ENCODE measurements at regions not wholly inside any gene's neighbourhood (a gene's known extent, or its start where the extent isn't known, plus 50 kb on each side); places are given as distances from the start of the nearest gene placed in this dataset.

DNA sequence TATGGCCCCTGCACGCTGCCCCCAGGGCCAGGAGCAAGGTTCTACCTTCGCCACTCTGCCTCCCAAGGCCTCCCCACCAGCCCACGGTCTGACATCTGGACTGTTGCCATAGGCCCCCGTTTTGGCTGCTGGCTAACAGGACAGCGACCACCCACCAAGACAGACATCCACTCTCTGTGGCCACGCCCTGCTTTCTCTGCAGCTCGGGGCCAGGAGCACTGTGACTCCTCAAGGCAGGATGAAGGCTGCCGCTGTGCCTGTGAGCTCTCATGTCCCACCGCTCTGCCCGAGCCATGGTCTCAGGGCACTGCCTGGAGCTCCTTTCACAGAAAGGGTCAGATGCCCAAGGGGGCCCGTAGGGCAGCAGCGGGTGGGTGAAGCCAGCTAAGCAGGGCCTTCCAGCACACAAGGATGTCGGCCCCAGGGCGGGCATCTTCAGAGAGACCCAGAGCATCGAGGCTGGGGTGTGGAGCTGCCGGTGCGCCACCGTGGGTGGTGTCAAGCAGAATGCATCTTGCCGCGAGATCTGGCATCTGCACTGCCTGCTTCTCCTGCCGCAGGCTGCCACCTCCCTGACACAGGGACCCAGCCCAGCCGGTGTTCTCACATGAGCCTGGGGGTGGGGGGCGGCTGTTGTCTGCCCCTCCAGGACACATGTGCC, 92.2 kb upstream of the ADAMTS2 start:
- no peak for TF ChIP-seq EZH2 (IDR thresholded peaks at IDR 0.05; ENCODE audit: low read depth)
- TF ChIP-seq, protein P1, sequence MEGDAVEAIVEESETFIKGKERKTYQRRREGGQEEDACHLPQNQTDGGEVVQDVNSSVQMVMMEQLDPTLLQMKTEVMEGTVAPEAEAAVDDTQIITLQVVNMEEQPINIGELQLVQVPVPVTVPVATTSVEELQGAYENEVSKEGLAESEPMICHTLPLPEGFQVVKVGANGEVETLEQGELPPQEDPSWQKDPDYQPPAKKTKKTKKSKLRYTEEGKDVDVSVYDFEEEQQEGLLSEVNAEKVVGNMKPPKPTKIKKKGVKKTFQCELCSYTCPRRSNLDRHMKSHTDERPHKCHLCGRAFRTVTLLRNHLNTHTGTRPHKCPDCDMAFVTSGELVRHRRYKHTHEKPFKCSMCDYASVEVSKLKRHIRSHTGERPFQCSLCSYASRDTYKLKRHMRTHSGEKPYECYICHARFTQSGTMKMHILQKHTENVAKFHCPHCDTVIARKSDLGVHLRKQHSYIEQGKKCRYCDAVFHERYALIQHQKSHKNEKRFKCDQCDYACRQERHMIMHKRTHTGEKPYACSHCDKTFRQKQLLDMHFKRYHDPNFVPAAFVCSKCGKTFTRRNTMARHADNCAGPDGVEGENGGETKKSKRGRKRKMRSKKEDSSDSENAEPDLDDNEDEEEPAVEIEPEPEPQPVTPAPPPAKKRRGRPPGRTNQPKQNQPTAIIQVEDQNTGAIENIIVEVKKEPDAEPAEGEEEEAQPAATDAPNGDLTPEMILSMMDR (conservative IDR thresholded peaks at IDR 0.05), result no peak
